K562 (cell line): ENCODE measurements at regions not wholly inside any gene's neighbourhood (a gene's known extent, or its start where the extent isn't known, plus 50 kb on each side); places are given as distances from the start of the nearest gene placed in this dataset.
A peak's percentile ranks its signal among the peaks of the same experiment; 100 is the strongest.

Source experiments
- ATAC-seq: fragments of 200-7000 bp; cut with Tn5 transposase; 3 replicates; pipeline ENCODE4 v1.9.1; 2020; ENCODE audit warnings: moderate library complexity
- BruUV-seq: library from RNA; stranded (reverse); fragments of 400-500 nt; replicated peaks from 2 replicates; lab custom pipeline; 2021; lab: Mats Ljungman, UMichigan
- CTCF ChIA-PET: fragments of 300-600 bp; formaldehyde crosslinking; extraction: SDS; loops from one replicate; lab custom pipeline; 2021; ENCODE audit warnings: low intra/inter-chr PET ratio; lab: Yijun Ruan, JAX
- POLR2A ChIA-PET: fragments of 300-600, 350-650 bp; sonication (Branson Sonifier 250); formaldehyde crosslinking; extraction: SDS; loops from one replicate; lab custom pipeline; 2021; ENCODE audit warnings: antibody characterized with exemption, inconsistent platforms; lab: Yijun Ruan, JAX
- DNase-seq, 4 experiments: peaks; one replicate each; pipeline versions ENCODE4 v3.0.0 to v3.0.0-alpha.2; 2011 to 2018; ENCODE audit warnings: low spot score in 3 of 4, mixed read lengths in 3 of 4; ENCODE audit errors: extremely low read depth in 1 of 4
- FAIRE-seq: peaks from 2 replicates; lab custom pipeline; 2011; peaks lifted over from hg19 to GRCh38; lab: Jason Lieb, UNC
- H2AFZ ChIP-seq: 2 replicates; pipeline ENCODE4 v1.6.0; 2011; ENCODE audit warnings: low read depth, low read length, control low read depth, inconsistent platforms
- H3K27ac ChIP-seq: fragments of 200-600 bp; 3 replicates; pipeline ENCODE4 v1.8.0; 2011; ENCODE audit warnings: low read depth, mild to moderate bottlenecking, control low read depth, inconsistent platforms, low read length, moderate library complexity, mixed read lengths; ENCODE audit errors: extremely low read depth
- H3K27me3 ChIP-seq, 2 experiments: fragments of 300-600 bp in 1 of 2; 2 replicates in 1 of 2; 3 replicates in 1 of 2; pipeline versions ENCODE4 v1.6.0 to v1.8.0; 2011; ENCODE audit warnings: inconsistent platforms in 2 of 2, low read length in 2 of 2, mild to moderate bottlenecking in 1 of 2, mixed read lengths in 1 of 2, moderate library complexity in 1 of 2; ENCODE audit not compliant: control insufficient read depth in 2 of 2, insufficient read depth in 2 of 2
- H3K36me3 ChIP-seq: fragments of 300-600 bp; 3 replicates; pipeline ENCODE4 v1.8.0; 2011; ENCODE audit warnings: mild to moderate bottlenecking, low read length, inconsistent platforms; ENCODE audit not compliant: control insufficient read depth, insufficient read depth
- H3K4me1 ChIP-seq, 2 experiments: fragments of 200-600 bp in 1 of 2; replicated peaks in 1 of 2; 2 replicates in 1 of 2; 3 replicates in 1 of 2; pipeline versions ENCODE4 v1.5.1 to v1.8.0; 2011; ENCODE audit warnings: inconsistent platforms in 2 of 2, low read length in 2 of 2, mild to moderate bottlenecking in 1 of 2, mixed read lengths in 1 of 2, moderate library complexity in 1 of 2; ENCODE audit not compliant: control insufficient read depth in 2 of 2, insufficient read depth in 2 of 2
- H3K4me2 ChIP-seq: 2 replicates; pipeline ENCODE4 v1.6.1; 2011; ENCODE audit warnings: low read length, control low read depth, inconsistent platforms, mixed read lengths; ENCODE audit not compliant: insufficient read depth
- H3K4me3 ChIP-seq: fragments of 200-600 bp; sonication (generic), shearing (Covaris generic); 2 replicates; pipeline ENCODE4 v1.5.1; 2016; ENCODE audit warnings: control low read depth, inconsistent platforms
- H3K79me2 ChIP-seq: fragments of 200-600 bp; 3 replicates; pipeline ENCODE4 v1.8.0; 2011; ENCODE audit warnings: low read length, inconsistent platforms; ENCODE audit not compliant: control insufficient read depth, insufficient read depth
- H3K9ac ChIP-seq, 2 experiments: 2 replicates each; pipeline versions ENCODE4 v1.6.0 to v1.6.1; 2011; ENCODE audit warnings: low read depth in 2 of 2, low read length in 2 of 2, control low read depth in 1 of 2, inconsistent platforms in 1 of 2, mild to moderate bottlenecking in 1 of 2, mixed read lengths in 1 of 2; ENCODE audit not compliant: insufficient read depth in 1 of 2
- H3K9me1 ChIP-seq: one replicate; pipeline ENCODE4 v1.6.0; 2011; ENCODE audit warnings: inconsistent platforms, mild to moderate bottlenecking, low read length, moderate library complexity; ENCODE audit not compliant: control insufficient read depth, insufficient read depth
- H3K9me3 ChIP-seq: replicated peaks from 2 replicates; pipeline ENCODE4 v1.5.1; 2011; ENCODE audit warnings: low read depth, low read length, inconsistent platforms; ENCODE audit not compliant: control insufficient read depth, insufficient read depth
- H4K20me1 ChIP-seq: replicated peaks from 2 replicates; pipeline ENCODE4 v1.6.1; 2011; ENCODE audit warnings: low read length, inconsistent platforms, mixed read lengths; ENCODE audit not compliant: control insufficient read depth, insufficient read depth
- AFF1 ChIP-seq, 2 experiments: fragments of 450-650 bp; IDR thresholded peaks; 2 replicates each; pipeline ENCODE4 v1.6.1; 2018; ENCODE audit warnings: mild to moderate bottlenecking in 2 of 2, low read depth in 1 of 2; ENCODE audit not compliant: partially characterized antibody in 2 of 2
- HMGN3 ChIP-seq: IDR thresholded peaks from 2 replicates; pipeline ENCODE4 v1.6.1; 2011; ENCODE audit warnings: borderline replicate concordance, low read depth, mild to moderate bottlenecking, mixed read lengths, low read length; ENCODE audit not compliant: insufficient read length; ENCODE audit errors: extremely low read depth
- MLLT1 ChIP-seq, 2 experiments: fragments of 450-650 bp; IDR thresholded peaks; 2 replicates each; pipeline ENCODE4 v1.6.1; 2016
- NCOA6 ChIP-seq: fragments of 450-650 bp; IDR thresholded peaks from 2 replicates; pipeline ENCODE4 v1.6.1; 2017; ENCODE audit warnings: mild to moderate bottlenecking
- NFIC ChIP-seq: fragments of 450-650 bp; IDR thresholded peaks from 2 replicates; pipeline ENCODE4 v1.6.1; 2017; ENCODE audit warnings: mild to moderate bottlenecking, inconsistent platforms
- POLR3A ChIP-seq: IDR thresholded peaks from 2 replicates; pipeline ENCODE4 v1.6.1; 2011; ENCODE audit warnings: borderline replicate concordance, mild to moderate bottlenecking, moderate library complexity; ENCODE audit not compliant: insufficient read length, insufficient read depth; ENCODE audit errors: extremely low read depth
- SAFB ChIP-seq: fragments of 200-400 bp; formaldehyde crosslinking; IDR thresholded peaks from 2 replicates; pipeline ENCODE4 v1.6.1; 2017; ENCODE audit warnings: low read depth, low read length, borderline replicate concordance
- SRF ChIP-seq, 2 experiments: fragments of 250-450, 450-650 bp in 1 of 2; sonication (Bioruptor Pico) in 1 of 2; sonication (generic) in 1 of 2; formaldehyde crosslinking; IDR thresholded peaks; 2 replicates each; pipeline versions ENCODE4 v1.5.0 to v1.5.1; 2020 to 2022; ENCODE audit warnings: mild to moderate bottlenecking in 1 of 2, missing genetic modification reagents in 1 of 2
- TGIF2 ChIP-seq: sonication (generic); formaldehyde crosslinking; IDR thresholded peaks from 2 replicates; pipeline ENCODE4 v1.8.1; 2022; ENCODE audit warnings: mild to moderate bottlenecking, missing genetic modification reagents, moderate library complexity
- THRAP3 ChIP-seq: fragments of 450-650 bp; IDR thresholded peaks from 2 replicates; pipeline ENCODE4 v1.6.1; 2016; ENCODE audit warnings: mild to moderate bottlenecking, inconsistent platforms, borderline replicate concordance
- YBX1 ChIP-seq: fragments of 450-650 bp; IDR thresholded peaks from 2 replicates; pipeline ENCODE4 v1.7.1; 2016; ENCODE audit warnings: mild to moderate bottlenecking
- ZFP1 ChIP-seq: fragments of 450-650 bp; formaldehyde crosslinking; IDR thresholded peaks from 2 replicates; pipeline ENCODE4 v1.4.0; 2020; ENCODE audit warnings: mild to moderate bottlenecking, mixed read lengths
- ZNF561 ChIP-seq: fragments of 450-650 bp; formaldehyde crosslinking; conservative IDR thresholded peaks from 2 replicates; pipeline ENCODE4 v1.4.0; 2020; ENCODE audit warnings: mild to moderate bottlenecking, moderate library complexity
- WGBS: fragments of 100-300 bp; shearing (Covaris generic); methylation state at CpG from one replicate; pipeline ENCODE4 v1.1.6; 2016; ENCODE audit warnings: low coverage, mixed read lengths; ENCODE audit not compliant: insufficient coverage; ENCODE audit errors: missing lambda C conversion rate; 5-methylcytosine and 5-hydroxymethylcytosine counted together
- in situ Hi-C: fragments of 300-500 bp; cut with MboI; formaldehyde crosslinking; loops from 4 replicates; pipeline ENCODE4 v1.15.0; 2018; ENCODE audit warnings: inconsistent platforms, mixed read lengths
- intact Hi-C: fragments of 100-400 bp; cut with micrococcal nuclease; formaldehyde crosslinking; loops from 2 replicates; pipeline ENCODE4 v1.14.2; 2022

- POLR2A ChIA-PET, result no interaction called here
Observed at GRCh38 chr1:2868571-2869195, 67.2 kb upstream of the TTC34 start.

More at GRCh38 chr1:2868571-2869195, 67.2 kb upstream of the TTC34 start:
- Histone ChIP-seq H3K27ac (no peak overlapping the region), H2AFZ (no peak overlapping the region), H3K4me1 (no peaks in the 10 kb centered on the region; a peak in 1 of 5 replicates), H3K36me3 (no peaks in the 10 kb centered on the region), H3K9me3 (no peaks in the 10 kb centered on the region), H3K4me2 (no peak overlapping the region), H3K9me1 (no peaks in the 10 kb centered on the region), H3K79me2 (no peaks in the 10 kb centered on the region), H3K4me3 (no peak overlapping the region), H3K9ac (peak overlapping the region in 1 of 2 experiments; percentile 17; a peak in 1 of 4 replicates), H3K27me3 (peaks cover 0 to 16% of the 10 kb centered on the region in 2 experiments; a peak in 2 of 5 replicates), H4K20me1 (no peaks in the 10 kb centered on the region)
- no peak for ATAC-seq
- intact Hi-C loops, result no loop called here
- TF ChIP-seq MLLT1 (IDR thresholded peaks at IDR 0.05), result no peak
- TF ChIP-seq ZNF561, result no peak
- no peak for TF ChIP-seq THRAP3
- TF ChIP-seq HMGN3, result no peak
- TF ChIP-seq POLR3A, result no peak
- TF ChIP-seq YBX1, result no peak
- TF ChIP-seq NCOA6, result no peak
- TF ChIP-seq NFIC, result no peak
- TF ChIP-seq AFF1 (IDR thresholded peaks at IDR 0.05; ENCODE audit: low read depth in 1 of 2, partially characterized antibody in 2 of 2), result no peak
- no peak for TF ChIP-seq TGIF2 (CRISPR knock-in tag)
- no peak for TF ChIP-seq SRF (CRISPR knock-in tag; IDR thresholded peaks at IDR 0.05)
- TF ChIP-seq SAFB, result no peak
- TF ChIP-seq ZFP1, result no peak
- CTCF ChIA-PET, result no interaction called here
- no peak for FAIRE-seq
- DNase-seq, result no peak
- in situ Hi-C loops, result no loop called here
- BruUV-seq, result no TSS peak
- WGBS, result 3% methylated on average over 19 of the region's 23 CpGs
